ENCODE measurements at regions not wholly inside any gene's neighbourhood (a gene's known extent, or its start where the extent isn't known, plus 50 kb on each side); places are given as distances from the start of the nearest gene placed in this dataset.

GRCh38 chr12:112740387-112740934 is 51.1 kb upstream of the RPH3A start:
- no peak for TF ChIP-seq CTCF (IDR thresholded peaks at IDR 0.05 in 8 of 11, conservative IDR thresholded peaks at IDR 0.05 in 3 of 11)
- no peak for TF ChIP-seq POLR2A (IDR thresholded peaks at IDR 0.05)
